Retinal pigment epithelial cell (primary cell): ENCODE measurements at regions not wholly inside any gene's neighbourhood (a gene's known extent, or its start where the extent isn't known, plus 50 kb on each side); places are given as distances from the start of the nearest gene placed in this dataset.
"Not testable (repeated sequence)": the region's sequence is repeated elsewhere in the genome, so short reads cannot be mapped to it uniquely, and the experiment has no call there.

ENCODE experiments used
- DNase-seq: peaks from one replicate; pipeline ENCODE4 v3.0.0-alpha.2; 2010; ENCODE audit warnings: low read depth
- H3K4me3 ChIP-seq: 2 replicates; pipeline ENCODE4 v1.5.1; 2011; ENCODE audit warnings: mild to moderate bottlenecking, low read length, control low read depth, moderate library complexity
- TF ChIP-seq, protein P1 (sequence below): conservative IDR thresholded peaks from 2 replicates; pipeline ENCODE4 v1.5.1; 2011; ENCODE audit warnings: low read depth, low read length, control low read depth, inconsistent platforms

DNA sequence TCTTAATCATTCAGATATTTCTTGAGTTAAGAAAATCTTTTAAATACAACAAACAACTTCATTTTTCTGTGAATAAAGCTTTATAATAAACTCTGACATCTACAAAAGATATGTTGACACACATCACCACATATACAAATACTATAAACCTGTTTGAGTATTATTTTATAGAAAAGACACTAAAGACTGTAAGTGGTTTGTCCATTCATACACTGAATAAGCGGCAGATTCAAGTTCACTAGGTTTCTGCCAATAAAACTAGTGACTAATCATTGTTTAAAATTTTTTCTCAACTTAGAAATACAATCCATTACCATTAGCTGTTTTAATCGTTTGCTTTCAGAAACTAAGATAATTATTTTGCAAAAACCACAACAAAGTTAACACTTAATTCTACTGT lies 1900.0 kb downstream of the C4orf33 start:
- no peak overlapping the region for H3K4me3 ChIP-seq
- DNase-seq: no peak
- TF ChIP-seq, protein P1, sequence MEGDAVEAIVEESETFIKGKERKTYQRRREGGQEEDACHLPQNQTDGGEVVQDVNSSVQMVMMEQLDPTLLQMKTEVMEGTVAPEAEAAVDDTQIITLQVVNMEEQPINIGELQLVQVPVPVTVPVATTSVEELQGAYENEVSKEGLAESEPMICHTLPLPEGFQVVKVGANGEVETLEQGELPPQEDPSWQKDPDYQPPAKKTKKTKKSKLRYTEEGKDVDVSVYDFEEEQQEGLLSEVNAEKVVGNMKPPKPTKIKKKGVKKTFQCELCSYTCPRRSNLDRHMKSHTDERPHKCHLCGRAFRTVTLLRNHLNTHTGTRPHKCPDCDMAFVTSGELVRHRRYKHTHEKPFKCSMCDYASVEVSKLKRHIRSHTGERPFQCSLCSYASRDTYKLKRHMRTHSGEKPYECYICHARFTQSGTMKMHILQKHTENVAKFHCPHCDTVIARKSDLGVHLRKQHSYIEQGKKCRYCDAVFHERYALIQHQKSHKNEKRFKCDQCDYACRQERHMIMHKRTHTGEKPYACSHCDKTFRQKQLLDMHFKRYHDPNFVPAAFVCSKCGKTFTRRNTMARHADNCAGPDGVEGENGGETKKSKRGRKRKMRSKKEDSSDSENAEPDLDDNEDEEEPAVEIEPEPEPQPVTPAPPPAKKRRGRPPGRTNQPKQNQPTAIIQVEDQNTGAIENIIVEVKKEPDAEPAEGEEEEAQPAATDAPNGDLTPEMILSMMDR: no peak

GRCh38 chr4:131001371-131001770 lies 1905.4 kb downstream of the C4orf33 start:
- DNase-seq: peak; percentile 15
- no peak overlapping the region for H3K4me3 ChIP-seq
- TF ChIP-seq, protein P1: no peak

- DNase-seq: no peak
- TF ChIP-seq, protein P1: no peak
- no peak overlapping the region for H3K4me3 ChIP-seq
Observed at GRCh38 chr4:131002132-131002531, 1906.2 kb downstream of the C4orf33 start.

DNA sequence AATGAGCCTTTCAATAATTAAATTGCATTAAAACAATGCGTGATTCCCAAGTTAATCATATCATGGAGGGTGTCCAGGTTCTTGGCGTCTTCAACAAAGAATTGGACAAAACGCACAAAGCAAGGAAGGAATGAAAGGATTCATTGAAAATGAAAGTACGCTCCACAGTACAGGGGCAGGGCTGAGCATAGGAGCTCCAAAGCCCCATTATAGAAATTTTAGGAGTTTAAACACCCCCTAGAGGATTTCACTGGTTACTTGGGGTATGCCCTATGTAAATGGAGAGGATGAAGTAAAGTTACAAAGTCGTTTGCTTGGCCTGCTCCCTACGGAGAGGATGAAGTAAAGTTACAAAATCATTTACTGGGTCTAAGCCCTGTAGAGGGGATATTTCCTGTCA lies 1910.4 kb downstream of the C4orf33 start:
- TF ChIP-seq, protein P1: no peak
- H3K4me3 ChIP-seq: no peak overlapping the region
- no peak for DNase-seq

- not testable (repeated sequence) for H3K4me3 ChIP-seq, DNase-seq
Observed at GRCh38 chr4:131011961-131012360, 1916.0 kb downstream of the C4orf33 start.

DNA sequence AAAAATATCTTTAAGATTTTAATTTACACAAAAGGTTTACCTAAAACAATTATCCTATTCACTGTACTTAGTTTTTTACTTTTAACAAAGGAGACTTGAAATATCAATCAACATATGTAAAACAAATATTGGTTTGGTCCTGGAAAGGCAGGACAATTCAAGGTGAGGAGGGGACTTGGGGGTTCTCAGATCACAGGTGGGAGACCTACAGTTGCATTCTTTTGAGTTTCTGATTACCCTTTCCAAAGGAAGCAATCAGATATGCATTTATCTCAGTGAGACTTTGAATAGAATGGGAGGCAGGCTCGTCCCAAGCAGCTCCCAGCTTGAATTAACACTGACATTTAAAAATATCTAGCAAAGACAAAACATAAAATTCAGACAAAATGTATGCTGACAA lies 1917.3 kb downstream of the C4orf33 start:
- no peak overlapping the region for H3K4me3 ChIP-seq
- TF ChIP-seq, protein P1: no peak
- DNase-seq: no peak

DNA sequence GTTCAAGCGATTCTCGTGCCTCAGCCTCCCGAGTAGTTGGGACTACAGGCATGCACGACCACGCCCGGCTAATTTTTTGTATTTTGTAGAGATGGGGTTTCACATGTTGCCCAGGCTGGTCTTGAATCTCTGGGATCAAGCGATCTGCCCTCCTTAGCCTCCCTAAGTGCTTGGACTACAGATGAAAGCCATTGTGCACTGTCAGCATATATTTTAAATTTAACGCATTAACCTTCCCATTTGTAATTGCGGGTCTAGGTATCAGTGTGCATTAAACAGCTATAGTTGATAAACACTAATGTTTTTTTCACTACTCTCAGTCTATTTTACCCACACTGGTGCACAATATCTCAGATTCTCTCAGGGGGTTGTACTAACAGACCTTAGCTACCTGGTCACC lies 1930.8 kb downstream of the C4orf33 start:
- TF ChIP-seq, protein P1: no peak
- DNase-seq: no peak
- H3K4me3 ChIP-seq: no peak overlapping the region

DNA sequence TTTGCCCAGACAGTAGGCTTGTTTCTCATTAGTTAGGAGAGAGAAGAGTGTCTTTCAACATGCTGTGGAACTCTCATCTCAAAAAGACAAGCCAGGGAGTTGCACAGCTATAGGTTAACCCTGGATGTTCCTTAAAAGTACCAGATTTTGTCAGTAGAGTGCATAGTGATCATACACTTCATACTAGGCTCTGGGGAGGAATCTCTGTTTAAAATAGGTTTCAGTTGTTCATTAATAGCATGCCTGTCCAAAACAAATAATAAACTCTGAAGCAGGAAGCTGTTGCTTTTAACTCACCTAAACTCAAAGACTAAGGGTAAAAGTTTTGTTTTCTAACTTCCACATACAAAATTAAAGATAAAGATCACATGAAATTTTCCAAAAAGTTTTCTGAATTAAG lies 1948.4 kb downstream of the C4orf33 start:
- DNase-seq: no peak
- H3K4me3 ChIP-seq: no peak overlapping the region
- TF ChIP-seq, protein P1: no peak
